H9 (cell line): ENCODE measurements at regions not wholly inside any gene's neighbourhood (a gene's known extent, or its start where the extent isn't known, plus 50 kb on each side); places are given as distances from the start of the nearest gene placed in this dataset.
"Not testable (repeated sequence)": the region's sequence is repeated elsewhere in the genome, so short reads cannot be mapped to it uniquely, and the experiment has no call there.

Experiments used
- DNase-seq: peaks from one replicate; pipeline ENCODE4 v3.0.0-alpha.2; 2017
- H2AFZ ChIP-seq: one replicate; pipeline ENCODE4 v1.6.1; 2013; ENCODE audit warnings: mild to moderate bottlenecking, low read length, control low read depth, moderate library complexity
- H2AK5ac ChIP-seq: 2 replicates; pipeline ENCODE4 v1.6.1; 2013; ENCODE audit warnings: low read length, control low read depth, mixed read lengths; ENCODE audit not compliant: insufficient read length
- H2BK120ac ChIP-seq: one replicate; pipeline ENCODE4 v1.6.1; 2013; ENCODE audit warnings: low read depth, mild to moderate bottlenecking, low read length, control low read depth, inconsistent platforms; ENCODE audit not compliant: poor library complexity, severe bottlenecking
- H2BK12ac ChIP-seq: 2 replicates; pipeline ENCODE4 v1.6.1; 2013; ENCODE audit warnings: low read length, control low read depth, mixed read lengths, low read depth; ENCODE audit not compliant: insufficient read length
- H2BK15ac ChIP-seq: 2 replicates; pipeline ENCODE4 v1.6.1; 2013; ENCODE audit warnings: low read depth, low read length, control low read depth
- H2BK20ac ChIP-seq: one replicate; pipeline ENCODE4 v1.6.1; 2013; ENCODE audit warnings: low read depth, mild to moderate bottlenecking, low read length, control low read depth, inconsistent platforms; ENCODE audit not compliant: poor library complexity, severe bottlenecking
- H2BK5ac ChIP-seq: 2 replicates; pipeline ENCODE4 v1.6.1; 2013; ENCODE audit warnings: low read length, control low read depth, mixed read lengths; ENCODE audit not compliant: insufficient read length
- H3K14ac ChIP-seq: 2 replicates; pipeline ENCODE4 v1.6.1; 2013; ENCODE audit warnings: low read length, control low read depth; ENCODE audit not compliant: insufficient read depth
- H3K18ac ChIP-seq: 2 replicates; pipeline ENCODE4 v1.6.1; 2013; ENCODE audit warnings: low read depth, mild to moderate bottlenecking, mixed read lengths, low read length, control low read depth; ENCODE audit not compliant: insufficient read length
- H3K23ac ChIP-seq: 2 replicates; pipeline ENCODE4 v1.6.1; 2013; ENCODE audit warnings: low read length, control low read depth, mixed read lengths, low read depth; ENCODE audit not compliant: insufficient read length
- H3K23me2 ChIP-seq: 2 replicates; pipeline ENCODE4 v1.6.1; 2013; ENCODE audit warnings: low read depth, mild to moderate bottlenecking, mixed read lengths, low read length, control low read depth; ENCODE audit not compliant: insufficient read length, poor library complexity, severe bottlenecking
- H3K27ac ChIP-seq: 2 replicates; pipeline ENCODE4 v1.5.1; 2013; ENCODE audit warnings: low read length, control low read depth, mixed read lengths, low read depth; ENCODE audit not compliant: insufficient read length
- H3K27me3 ChIP-seq: 2 replicates; pipeline ENCODE4 v1.6.1; 2013; ENCODE audit warnings: low read length, control low read depth, inconsistent platforms; ENCODE audit not compliant: insufficient read depth
- H3K4ac ChIP-seq: 2 replicates; pipeline ENCODE4 v1.6.1; 2013; ENCODE audit warnings: low read depth, mild to moderate bottlenecking, control low read depth, inconsistent platforms, low read length, moderate library complexity
- H3K4me1 ChIP-seq: 2 replicates; pipeline ENCODE4 v1.6.1; 2013; ENCODE audit warnings: low read length, control low read depth, inconsistent platforms; ENCODE audit not compliant: insufficient read depth
- H3K4me2 ChIP-seq: 2 replicates; pipeline ENCODE4 v1.6.1; 2013; ENCODE audit warnings: low read length, control low read depth, mixed read lengths; ENCODE audit not compliant: insufficient read length, insufficient read depth
- H3K56ac ChIP-seq: 2 replicates; pipeline ENCODE4 v1.6.1; 2013; ENCODE audit warnings: low read depth, mild to moderate bottlenecking, mixed read lengths, low read length, control low read depth; ENCODE audit not compliant: insufficient read length
- H3K79me1 ChIP-seq: 2 replicates; pipeline ENCODE4 v1.6.1; 2013; ENCODE audit warnings: low read depth, mild to moderate bottlenecking, moderate library complexity, low read length, control low read depth, inconsistent platforms; ENCODE audit not compliant: insufficient read depth, poor library complexity, severe bottlenecking
- H3K79me2 ChIP-seq: 2 replicates; pipeline ENCODE4 v1.6.1; 2013; ENCODE audit warnings: low read length, control low read depth, inconsistent platforms; ENCODE audit not compliant: insufficient read depth
- H3K9ac ChIP-seq: 2 replicates; pipeline ENCODE4 v1.6.1; 2013; ENCODE audit warnings: low read length, control low read depth, mixed read lengths; ENCODE audit not compliant: insufficient read length; ENCODE audit errors: extremely low read depth
- H3K9me3 ChIP-seq: one replicate; pipeline ENCODE4 v1.6.1; 2013; ENCODE audit warnings: low read depth, low read length, inconsistent platforms; ENCODE audit not compliant: control insufficient read depth
- H3T11ph ChIP-seq: one replicate; pipeline ENCODE4 v1.6.1; 2013; ENCODE audit warnings: mild to moderate bottlenecking, low read length, control low read depth, inconsistent platforms
- H4K20me1 ChIP-seq: one replicate; pipeline ENCODE4 v1.6.1; 2013; ENCODE audit not compliant: control insufficient read depth, insufficient read length, insufficient read depth
- H4K5ac ChIP-seq: 2 replicates; pipeline ENCODE4 v1.6.1; 2013; ENCODE audit warnings: low read depth, mild to moderate bottlenecking, mixed read lengths, low read length, control low read depth; ENCODE audit not compliant: insufficient read length
- H4K8ac ChIP-seq: replicated peaks from 2 replicates; pipeline ENCODE4 v1.6.1; 2013; ENCODE audit warnings: low read length, control low read depth, mixed read lengths, low read depth; ENCODE audit not compliant: insufficient read length
- H4K91ac ChIP-seq: 2 replicates; pipeline ENCODE4 v1.6.1; 2013; ENCODE audit warnings: low read depth, mild to moderate bottlenecking, moderate library complexity, mixed read lengths, low read length, control low read depth; ENCODE audit not compliant: insufficient read length
- H3K27ac Mint-ChIP-seq, 3 experiments: 2 replicates in 2 of 3; 3 replicates in 1 of 3; pipeline ENCODE4 v1.8.0; 2020 to 2021; ENCODE audit warnings: mixed read lengths in 3 of 3, mild to moderate bottlenecking in 1 of 3, moderate library complexity in 1 of 3
- H3K27me3 Mint-ChIP-seq: 2 replicates; pipeline ENCODE4 v1.8.0; 2021; ENCODE audit warnings: low read depth, mild to moderate bottlenecking, moderate library complexity, mixed read lengths
- H3K36me3 Mint-ChIP-seq, 3 experiments: 2 replicates in 2 of 3; 3 replicates in 1 of 3; pipeline ENCODE4 v1.8.0; 2020 to 2021; ENCODE audit warnings: low read depth in 3 of 3, mixed read lengths in 3 of 3; ENCODE audit not compliant: insufficient read depth in 1 of 3
- H3K4me1 Mint-ChIP-seq, 2 experiments: 2 replicates each; pipeline ENCODE4 v1.8.0; 2020; ENCODE audit warnings: mixed read lengths in 2 of 2
- H3K4me3 Mint-ChIP-seq, 2 experiments: 2 replicates in 1 of 2; 3 replicates in 1 of 2; pipeline ENCODE4 v1.8.0; 2020 to 2021; ENCODE audit warnings: mild to moderate bottlenecking in 2 of 2, mixed read lengths in 2 of 2, moderate library complexity in 1 of 2
- H3K9me3 Mint-ChIP-seq, 2 experiments: 2 replicates in 1 of 2; 3 replicates in 1 of 2; pipeline ENCODE4 v1.8.0; 2020; ENCODE audit warnings: mild to moderate bottlenecking in 2 of 2, mixed read lengths in 2 of 2, moderate library complexity in 1 of 2
- WGBS: extraction: QIAGEN DNeasy Blood & Tissue Kit; methylation state at CpG from one replicate; pipeline ENCODE4 v1.1.7; 2013; ENCODE audit warnings: missing lambda C conversion rate, low lambda C conversion rate, mixed read lengths; ENCODE audit not compliant: insufficient read length; ENCODE audit errors: extremely low coverage; 5-methylcytosine and 5-hydroxymethylcytosine counted together

DNA sequence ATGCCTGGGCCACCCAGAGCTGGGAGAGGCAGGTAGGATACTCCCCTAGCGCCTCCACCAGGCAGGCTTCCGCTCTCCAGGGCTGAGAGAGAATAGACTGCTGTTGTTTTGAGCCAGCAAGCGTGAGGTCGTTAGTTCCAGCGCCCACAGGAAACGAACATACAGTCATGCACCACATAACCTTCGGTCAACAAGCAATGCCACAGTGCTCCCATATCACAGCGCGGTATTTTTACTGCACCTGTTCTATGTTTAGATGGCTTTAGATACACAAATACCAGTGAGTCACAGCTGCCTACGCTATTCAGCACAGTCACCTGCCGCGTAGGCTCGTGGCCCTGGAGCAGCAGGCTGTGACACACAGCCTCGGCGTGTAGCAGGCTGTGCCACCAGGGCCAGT, 5502.3 kb upstream of the TPTE start:
- not testable (repeated sequence) for H3K23me2 ChIP-seq, H3K4me3 Mint-ChIP-seq, H3K27me3 Mint-ChIP-seq, H2BK12ac ChIP-seq, H4K5ac ChIP-seq, H3K36me3 Mint-ChIP-seq, DNase-seq, H3K4me2 ChIP-seq, H3K27me3 ChIP-seq, H2AK5ac ChIP-seq, H3K23ac ChIP-seq, H3K4me1 Mint-ChIP-seq, H3K14ac ChIP-seq, H2BK20ac ChIP-seq, H3T11ph ChIP-seq, H3K9ac ChIP-seq, H3K27ac Mint-ChIP-seq, H3K4me1 ChIP-seq, H3K56ac ChIP-seq, H4K20me1 ChIP-seq, H3K18ac ChIP-seq, H3K79me1 ChIP-seq, H2AFZ ChIP-seq, H3K4ac ChIP-seq, H2BK5ac ChIP-seq, H4K8ac ChIP-seq, H3K27ac ChIP-seq, H2BK120ac ChIP-seq, H2BK15ac ChIP-seq, H4K91ac ChIP-seq, H3K9me3 Mint-ChIP-seq, H3K79me2 ChIP-seq, H3K9me3 ChIP-seq
- WGBS, result no CpG with 5 or more reads among the region's 15 CpGs

DNA sequence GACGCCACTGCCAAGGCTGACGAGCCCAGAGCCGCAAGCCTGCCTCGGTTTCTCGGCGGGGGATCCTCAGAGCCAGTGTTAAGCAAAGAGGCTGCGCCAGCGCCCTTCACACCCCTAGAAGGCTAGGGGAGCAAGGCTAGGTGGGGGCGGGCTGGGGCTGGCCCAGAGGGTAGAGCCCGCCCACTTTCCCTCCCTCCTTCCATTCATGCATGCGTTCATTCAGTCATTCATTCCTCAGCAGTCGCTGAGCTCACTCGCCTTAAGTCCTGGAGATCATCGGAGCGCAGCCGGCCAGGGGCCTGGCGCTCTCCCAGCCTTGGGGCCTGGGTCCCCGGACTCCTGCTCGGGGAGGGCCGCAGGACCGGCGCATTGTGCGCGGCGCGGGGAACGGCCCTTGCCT, 5499.6 kb upstream of the TPTE start:
- H4K5ac ChIP-seq, H3K27ac Mint-ChIP-seq, H3K14ac ChIP-seq, H2BK15ac ChIP-seq, H3K23me2 ChIP-seq, H4K20me1 ChIP-seq, H3K4me2 ChIP-seq, H3K23ac ChIP-seq, H3K27ac ChIP-seq, DNase-seq, H3K4me1 ChIP-seq, H2AFZ ChIP-seq, H3K56ac ChIP-seq, H2BK120ac ChIP-seq, H3K9me3 ChIP-seq, H3K36me3 Mint-ChIP-seq, H4K8ac ChIP-seq, H3K4ac ChIP-seq, H4K91ac ChIP-seq, H2BK20ac ChIP-seq, H2AK5ac ChIP-seq, H3K18ac ChIP-seq, H2BK12ac ChIP-seq, H3K27me3 Mint-ChIP-seq, H3K79me2 ChIP-seq, H2BK5ac ChIP-seq, H3K27me3 ChIP-seq, H3T11ph ChIP-seq, H3K4me3 Mint-ChIP-seq, H3K4me1 Mint-ChIP-seq, H3K9ac ChIP-seq, H3K9me3 Mint-ChIP-seq, H3K79me1 ChIP-seq: not testable (repeated sequence)
- WGBS, result no CpG with 5 or more reads among the region's 27 CpGs

DNA sequence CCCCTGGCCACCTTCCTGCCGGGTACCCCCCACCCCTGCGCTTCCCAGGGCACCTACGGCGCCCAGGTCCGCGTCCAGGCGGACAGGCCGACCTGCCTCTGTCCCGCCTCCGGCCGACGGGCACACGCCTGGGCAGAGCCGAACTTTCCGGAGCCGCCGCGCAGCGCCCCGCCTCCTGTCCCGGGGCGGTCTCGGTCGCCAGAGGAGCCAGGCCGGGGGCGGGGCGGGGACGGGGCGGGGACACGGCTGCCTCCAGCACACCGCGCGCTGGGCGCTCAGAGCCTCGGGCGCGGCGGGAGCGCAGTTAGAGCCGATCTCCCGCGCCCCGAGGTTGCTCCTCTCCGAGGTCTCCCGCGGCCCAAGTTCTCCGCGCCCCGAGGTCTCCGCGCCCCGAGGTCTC, 5499.1 kb upstream of the TPTE start:
- not testable (repeated sequence) for H3K9me3 Mint-ChIP-seq, H3K56ac ChIP-seq, H2BK120ac ChIP-seq, H3K9me3 ChIP-seq, H4K5ac ChIP-seq, H3K27ac ChIP-seq, H2AFZ ChIP-seq, H3K79me1 ChIP-seq, H3K4ac ChIP-seq, H3K27ac Mint-ChIP-seq, H2AK5ac ChIP-seq, H3K27me3 ChIP-seq, H3K4me2 ChIP-seq, H2BK5ac ChIP-seq, H3K23ac ChIP-seq, H2BK12ac ChIP-seq, H3T11ph ChIP-seq, DNase-seq, H3K79me2 ChIP-seq, H2BK20ac ChIP-seq, H3K36me3 Mint-ChIP-seq, H3K4me3 Mint-ChIP-seq, H3K23me2 ChIP-seq, H3K4me1 Mint-ChIP-seq, H4K8ac ChIP-seq, H2BK15ac ChIP-seq, H3K9ac ChIP-seq, H3K18ac ChIP-seq, H4K91ac ChIP-seq, H3K4me1 ChIP-seq, H3K14ac ChIP-seq, H3K27me3 Mint-ChIP-seq, H4K20me1 ChIP-seq
- WGBS, result no CpG with 5 or more reads among the region's 52 CpGs
